Fibroblast of lung (primary cell): ENCODE measurements at regions not wholly inside any gene's neighbourhood (a gene's known extent, or its start where the extent isn't known, plus 50 kb on each side); places are given as distances from the start of the nearest gene placed in this dataset.

Experiments
- DNase-seq, 2 donors: peaks; one replicate each; pipeline versions ENCODE4 v3.0.0 to v3.0.0-alpha.2; 2010; ENCODE audit warnings: low read depth in 2 of 2
- H2AFZ ChIP-seq: 2 replicates; pipeline ENCODE4 v1.5.1; 2012; ENCODE audit warnings: low read length, control low read depth, inconsistent platforms
- H3K27ac ChIP-seq: 2 replicates; pipeline ENCODE4 v1.5.1; 2011; ENCODE audit warnings: low read length, control low read depth; ENCODE audit not compliant: insufficient read depth
- H3K27me3 ChIP-seq: 2 replicates; pipeline ENCODE4 v1.5.1; 2011; ENCODE audit warnings: mild to moderate bottlenecking, low read length; ENCODE audit not compliant: control insufficient read depth, insufficient read depth
- H3K36me3 ChIP-seq: 2 replicates; pipeline ENCODE4 v1.5.1; 2011; ENCODE audit warnings: low read length; ENCODE audit not compliant: control insufficient read depth, insufficient read depth
- H3K4me1 ChIP-seq: 2 replicates; pipeline ENCODE4 v1.5.1; 2011; ENCODE audit warnings: low read length; ENCODE audit not compliant: control insufficient read depth, insufficient read depth; ENCODE audit errors: extremely low read depth
- H3K4me2 ChIP-seq: 2 replicates; pipeline ENCODE4 v1.5.1; 2011; ENCODE audit warnings: low read length, control low read depth; ENCODE audit not compliant: insufficient read depth; ENCODE audit errors: extremely low read depth
- H3K4me3 ChIP-seq, 4 experiments: fragments of 200-600 bp in 1 of 4; sonication (generic) in 1 of 4; replicated peaks in 1 of 4; 2 replicates each; pipeline ENCODE4 v1.5.1; 2011 to 2016; ENCODE audit warnings: low read length in 4 of 4, low read depth in 3 of 4, mild to moderate bottlenecking in 3 of 4, control low read depth in 2 of 4, inconsistent platforms in 1 of 4, mixed read lengths in 1 of 4; ENCODE audit not compliant: insufficient read depth in 1 of 4; ENCODE audit errors: control extremely low read depth in 1 of 4
- H3K79me2 ChIP-seq: 2 replicates; pipeline ENCODE4 v1.5.1; 2012; ENCODE audit warnings: mild to moderate bottlenecking, low read length, inconsistent platforms; ENCODE audit not compliant: control insufficient read depth, insufficient read depth
- H3K9ac ChIP-seq: 2 replicates; pipeline ENCODE4 v1.5.1; 2011; ENCODE audit warnings: mild to moderate bottlenecking, low read length, control low read depth; ENCODE audit not compliant: insufficient read depth
- H3K9me3 ChIP-seq: 2 replicates; pipeline ENCODE4 v1.5.1; 2012; ENCODE audit warnings: low read depth, low read length; ENCODE audit not compliant: control insufficient read depth, insufficient read depth
- H4K20me1 ChIP-seq: 2 replicates; pipeline ENCODE4 v1.5.1; 2011; ENCODE audit warnings: low read length; ENCODE audit not compliant: control insufficient read depth, insufficient read depth; ENCODE audit errors: extremely low read depth
- EZH2 ChIP-seq: IDR thresholded peaks from 2 replicates; pipeline ENCODE4 v1.5.1; 2012; ENCODE audit warnings: low read length, control low read depth, mild to moderate bottlenecking; ENCODE audit errors: missing control alignments
- TF ChIP-seq, protein P1 (sequence below), 2 donors: IDR thresholded peaks in 1 of 2; conservative IDR thresholded peaks in 1 of 2; 1 replicate in 1 of 2; 2 replicates in 1 of 2; pipeline ENCODE4 v1.5.1; 2011 to 2012; ENCODE audit warnings: low read length in 2 of 2, control low read depth in 1 of 2, inconsistent platforms in 1 of 2, low read depth in 1 of 2, mild to moderate bottlenecking in 1 of 2

DNA sequence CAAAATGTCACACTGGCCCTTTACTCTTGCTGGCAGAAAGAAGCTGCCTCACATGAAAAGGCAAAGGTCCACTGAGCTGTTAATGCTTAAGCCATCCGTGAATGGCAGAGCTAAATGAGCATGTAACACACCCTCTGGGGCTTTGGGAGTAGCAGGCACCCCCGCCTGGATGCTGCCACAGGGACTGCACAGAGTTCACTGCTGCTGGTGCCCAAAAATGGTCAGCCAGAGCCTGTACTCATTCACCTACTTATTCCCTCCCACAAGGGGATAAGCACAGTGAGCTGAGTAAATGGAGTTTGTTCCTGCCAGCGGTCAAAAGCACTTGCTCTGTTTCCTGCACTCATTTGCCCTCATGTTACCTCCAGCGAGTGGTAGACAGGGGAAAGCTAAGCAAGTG, 374.0 kb upstream of the STEAP1 start:
- Histone ChIP-seq H3K4me2 (no peak overlapping the region), H3K27ac (no peak overlapping the region), H3K4me3 (no peak overlapping the region), H3K9ac (no peak overlapping the region), H3K79me2 (no peaks in the 10 kb centered on the region), H4K20me1 (no peaks in the 10 kb centered on the region), H3K4me1 (no peaks in the 10 kb centered on the region), H3K36me3 (no peaks in the 10 kb centered on the region), H3K9me3 (no peaks in the 10 kb centered on the region), H3K27me3 (no peaks in the 10 kb centered on the region), H2AFZ (no peak overlapping the region)
- no peak for DNase-seq
- no peak for TF ChIP-seq EZH2
- TF ChIP-seq, protein P1, sequence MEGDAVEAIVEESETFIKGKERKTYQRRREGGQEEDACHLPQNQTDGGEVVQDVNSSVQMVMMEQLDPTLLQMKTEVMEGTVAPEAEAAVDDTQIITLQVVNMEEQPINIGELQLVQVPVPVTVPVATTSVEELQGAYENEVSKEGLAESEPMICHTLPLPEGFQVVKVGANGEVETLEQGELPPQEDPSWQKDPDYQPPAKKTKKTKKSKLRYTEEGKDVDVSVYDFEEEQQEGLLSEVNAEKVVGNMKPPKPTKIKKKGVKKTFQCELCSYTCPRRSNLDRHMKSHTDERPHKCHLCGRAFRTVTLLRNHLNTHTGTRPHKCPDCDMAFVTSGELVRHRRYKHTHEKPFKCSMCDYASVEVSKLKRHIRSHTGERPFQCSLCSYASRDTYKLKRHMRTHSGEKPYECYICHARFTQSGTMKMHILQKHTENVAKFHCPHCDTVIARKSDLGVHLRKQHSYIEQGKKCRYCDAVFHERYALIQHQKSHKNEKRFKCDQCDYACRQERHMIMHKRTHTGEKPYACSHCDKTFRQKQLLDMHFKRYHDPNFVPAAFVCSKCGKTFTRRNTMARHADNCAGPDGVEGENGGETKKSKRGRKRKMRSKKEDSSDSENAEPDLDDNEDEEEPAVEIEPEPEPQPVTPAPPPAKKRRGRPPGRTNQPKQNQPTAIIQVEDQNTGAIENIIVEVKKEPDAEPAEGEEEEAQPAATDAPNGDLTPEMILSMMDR (conservative IDR thresholded peaks at IDR 0.05 in 1 of 2, IDR thresholded peaks at IDR 0.05 in 1 of 2; ENCODE audit: low read depth in 1 of 2, low read length in 2 of 2): no peak

DNA sequence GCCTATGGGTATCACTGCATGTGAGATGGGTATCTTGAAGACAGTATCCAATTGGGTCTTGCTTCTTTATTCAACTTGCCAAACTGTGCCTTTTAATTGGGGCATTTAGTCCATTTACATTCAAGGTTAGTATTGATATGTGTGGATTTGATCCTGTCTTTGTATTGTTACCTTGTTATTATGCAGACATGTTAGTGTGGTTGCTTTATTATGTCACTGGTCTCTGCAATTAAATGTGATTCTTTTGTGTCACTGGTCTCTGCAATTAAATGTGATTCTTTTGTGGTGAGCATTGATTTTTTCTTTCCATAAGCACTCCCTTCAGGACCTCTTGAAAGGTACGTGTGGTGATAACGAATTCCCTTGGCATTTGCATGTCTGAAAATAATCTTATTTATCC, 357.8 kb upstream of the STEAP1 start:
- H3K36me3 ChIP-seq: no peaks in the 10 kb centered on the region
- DNase-seq: no peak
- H3K9me3 ChIP-seq: no peaks in the 10 kb centered on the region
- H3K9ac ChIP-seq: no peak overlapping the region
- H3K4me2 ChIP-seq: no peak overlapping the region
- TF ChIP-seq, protein P1 (conservative IDR thresholded peaks at IDR 0.05 in 1 of 2, IDR thresholded peaks at IDR 0.05 in 1 of 2; ENCODE audit: low read depth in 1 of 2, low read length in 2 of 2): no peak
- TF ChIP-seq EZH2: no peak
- H4K20me1 ChIP-seq: no peaks in the 10 kb centered on the region
- H2AFZ ChIP-seq: no peak overlapping the region
- no peak overlapping the region for H3K4me3 ChIP-seq
- no peaks in the 10 kb centered on the region for H3K4me1 ChIP-seq
- H3K27ac ChIP-seq: no peak overlapping the region
- H3K27me3 ChIP-seq: no peaks in the 10 kb centered on the region
- no peaks in the 10 kb centered on the region for H3K79me2 ChIP-seq

DNA sequence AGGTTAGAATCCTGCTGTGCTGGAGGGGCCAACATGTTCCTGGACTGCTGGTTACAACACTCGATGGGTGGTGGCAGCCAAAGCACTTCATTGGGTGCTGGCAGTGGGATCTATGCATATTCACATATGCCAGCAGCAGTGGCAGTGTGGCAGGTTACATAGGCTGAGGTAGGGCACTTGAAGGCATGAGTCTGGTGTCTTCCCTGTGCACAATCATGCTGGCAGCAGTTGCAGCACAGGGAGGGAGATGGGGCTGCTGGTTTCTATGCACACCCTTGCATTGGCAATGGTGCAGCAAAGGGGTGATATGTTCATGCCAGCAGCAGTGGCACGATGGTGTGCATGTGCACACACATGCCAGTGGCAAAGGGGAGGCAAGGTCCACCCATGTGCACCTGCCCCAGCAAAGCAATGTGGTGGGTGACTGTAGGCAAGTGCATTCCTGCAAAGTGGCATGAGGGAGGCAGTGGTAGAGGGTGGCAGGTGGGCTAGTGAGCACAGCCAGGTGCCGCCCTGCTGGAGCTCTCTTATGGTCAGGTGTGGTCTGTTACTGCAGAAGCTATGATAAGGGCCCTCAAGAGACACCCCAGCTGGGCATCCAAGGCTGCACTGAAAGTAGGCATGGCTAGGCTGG, 356.2 kb upstream of the STEAP1 start:
- H3K4me1 ChIP-seq: no peaks in the 10 kb centered on the region

More for the DNA sequence above, 356.2 kb upstream of the STEAP1 start:
- TF ChIP-seq, protein P1 (conservative IDR thresholded peaks at IDR 0.05 in 1 of 2, IDR thresholded peaks at IDR 0.05 in 1 of 2; ENCODE audit: low read depth in 1 of 2, low read length in 2 of 2): no peak
- no peak for TF ChIP-seq EZH2
- Histone ChIP-seq H3K27ac (no peak overlapping the region), H3K9ac (no peak overlapping the region), H3K4me3 (no peak overlapping the region), H2AFZ (no peak overlapping the region), H3K36me3 (no peaks in the 10 kb centered on the region), H3K9me3 (no peaks in the 10 kb centered on the region), H3K27me3 (no peaks in the 10 kb centered on the region), H3K4me2 (no peak overlapping the region), H4K20me1 (no peaks in the 10 kb centered on the region), H3K79me2 (no peaks in the 10 kb centered on the region)
- DNase-seq: no peak
